Spleen (tissue), 11 donors: ENCODE measurements at regions not wholly inside any gene's neighbourhood (a gene's known extent, or its start where the extent isn't known, plus 50 kb on each side); places are given as distances from the start of the nearest gene placed in this dataset.

Experiments used
- DNase-seq: peaks from one replicate; pipeline ENCODE4 v3.0.0-alpha.2; 2020
- H3K27ac ChIP-seq, 8 donors: fragments of 200-600 bp; sonication (generic) in 7 of 8; 1 replicate in 4 of 8; 2 replicates in 4 of 8; pipeline versions ENCODE4 v1.5.0 to v1.8.0; 2016 to 2021; ENCODE audit warnings: inconsistent platforms in 4 of 8, mild to moderate bottlenecking in 4 of 8, moderate library complexity in 1 of 8
- H3K27me3 ChIP-seq, 7 donors: fragments of 200-600 bp; sonication (generic) in 6 of 7; replicated peaks in 1 of 7; 1 replicate in 4 of 7; 2 replicates in 3 of 7; pipeline versions ENCODE4 v1.5.0 to v1.8.0; 2016 to 2021; ENCODE audit warnings: inconsistent platforms in 3 of 7, mild to moderate bottlenecking in 1 of 7
- H3K36me3 ChIP-seq, 6 donors: fragments of 200-600 bp; sonication (generic) in 5 of 6; 1 replicate in 4 of 6; 2 replicates in 2 of 6; pipeline versions ENCODE4 v1.5.0 to v1.8.0; 2016 to 2021; ENCODE audit warnings: inconsistent platforms in 2 of 6
- H3K4me1 ChIP-seq, 6 donors: fragments of 200-600 bp; sonication (generic) in 5 of 6; 1 replicate in 3 of 6; 2 replicates in 3 of 6; pipeline versions ENCODE4 v1.5.0 to v1.8.0; 2016 to 2021; ENCODE audit warnings: inconsistent platforms in 3 of 6
- H3K4me3 ChIP-seq, 8 donors: fragments of 200-600 bp; sonication (generic) in 7 of 8; 1 replicate in 4 of 8; 2 replicates in 4 of 8; pipeline versions ENCODE4 v1.5.0 to v1.8.0; 2016 to 2021; ENCODE audit warnings: inconsistent platforms in 4 of 8, mild to moderate bottlenecking in 4 of 8, moderate library complexity in 2 of 8
- H3K9me3 ChIP-seq, 8 donors: fragments of 200-600 bp; sonication (generic) in 7 of 8; 1 replicate in 4 of 8; 2 replicates in 4 of 8; pipeline versions ENCODE4 v1.5.0 to v1.8.0; 2016 to 2021; ENCODE audit warnings: inconsistent platforms in 4 of 8
- CTCF ChIP-seq, 11 experiments: fragments of 200-600 bp in 7 of 11; fragments of 450-650 bp in 4 of 11; sonication (generic) in 4 of 11; IDR thresholded peaks in 8 of 11; conservative IDR thresholded peaks in 3 of 11; 1 replicate in 7 of 11; 2 replicates in 4 of 11; pipeline versions ENCODE4 v1.4.0 to v1.8.0; 2016 to 2021; ENCODE audit warnings: antibody characterized with exemption in 11 of 11, inconsistent platforms in 4 of 11, mild to moderate bottlenecking in 1 of 11
- POLR2A ChIP-seq, 3 donors: fragments of 450-650 bp; IDR thresholded peaks; one replicate each; pipeline ENCODE4 v1.5.1; 2017; ENCODE audit warnings: antibody characterized with exemption in 3 of 3, mild to moderate bottlenecking in 1 of 3
- POLR2AphosphoS5 ChIP-seq, 3 donors: sonication (generic); formaldehyde crosslinking; IDR thresholded peaks; one replicate each; pipeline ENCODE4 v1.5.1; 2017; ENCODE audit warnings: antibody characterized with exemption in 3 of 3
- whole genome bisulfite sequencing, 5 donors: extraction: QIAGEN DNeasy Blood & Tissue Kit in 3 of 5; methylation state at CpG; one replicate each; pipeline versions ENCODE4 v1.1.5 to v1.1.7; 2013 to 2018; 5-methylcytosine and 5-hydroxymethylcytosine counted together
- intact Hi-C: fragments of 100-400 bp; cut with DNase I; formaldehyde crosslinking; loops from one replicate; pipeline ENCODE4 v1.15.0; 2023; ENCODE audit warnings: low total_unique reads
- donor health status: healthy with polysubstance abuse.
- donor health status: DM: no; HTN: no; CAD: no; lungs with moderate emphysema.
- donor health status: DM: no; HTN: no; CAD: no.
- donor health status: Bipolar disorder and iron deficiency.
- donor health status: healthy.
- donor health status: DM: no; HTN: no; CAD: no.
- donor health status: DM: yes; HTN: yes; CAD: no.

- H3K27ac ChIP-seq: peak overlapping the region in 1 of 8 donors; percentile 18
- H3K27me3 ChIP-seq: peaks cover 0 to 21% (median 0%) of the 10 kb centered on the region in 7 donors
- H3K4me3 ChIP-seq: no peak overlapping the region
- 76 to 85% (median 79%) methylated on average over 26 of the region's 26 CpGs for WGBS, 5 donors
- H3K4me1 ChIP-seq: peaks cover 16 to 30% (median 25%) of the 10 kb centered on the region in 6 donors
- H3K36me3 ChIP-seq: no peaks in the 10 kb centered on the region
- intact Hi-C loops: no loop called here
- peak; percentile 71 for DNase-seq
- TF ChIP-seq CTCF (IDR thresholded peaks at IDR 0.05 in 8 of 11, conservative IDR thresholded peaks at IDR 0.05 in 3 of 11) (no peak), POLR2A (IDR thresholded peaks at IDR 0.05) (no peak), POLR2AphosphoS5 (IDR thresholded peaks at IDR 0.05) (no peak)
- no peaks in the 10 kb centered on the region for H3K9me3 ChIP-seq
These were observed 205.1 kb downstream of the DLL1 start for GRCh38 chr6:170085475-170086401.

GRCh38 chr6:170084166-170084730 lies 206.6 kb downstream of the DLL1 start:
- 90 to 95% (median 94%) methylated on average over 14 to 21 of the region's 21 CpGs for WGBS, 5 donors
- intact Hi-C loops: no loop called here
- Histone ChIP-seq H3K4me3 (no peak overlapping the region), H3K27me3 (peaks cover 0 to 23% (median 0%) of the 10 kb centered on the region in 7 donors), H3K36me3 (no peaks in the 10 kb centered on the region), H3K9me3 (no peaks in the 10 kb centered on the region), H3K4me1 (peaks cover 10 to 15% (median 13%) of the 10 kb centered on the region in 6 donors), H3K27ac (no peak overlapping the region)
- TF ChIP-seq CTCF (IDR thresholded peaks at IDR 0.05 in 8 of 11, conservative IDR thresholded peaks at IDR 0.05 in 3 of 11) (no peak), POLR2AphosphoS5 (IDR thresholded peaks at IDR 0.05) (no peak), POLR2A (IDR thresholded peaks at IDR 0.05) (no peak)
- DNase-seq: peak; percentile 61

- no peak for TF ChIP-seq POLR2A (IDR thresholded peaks at IDR 0.05)
- TF ChIP-seq POLR2AphosphoS5 (IDR thresholded peaks at IDR 0.05): no peak
- no peak for TF ChIP-seq CTCF (IDR thresholded peaks at IDR 0.05 in 8 of 11, conservative IDR thresholded peaks at IDR 0.05 in 3 of 11)
- Histone ChIP-seq H3K27ac (no peak overlapping the region), H3K36me3 (no peaks in the 10 kb centered on the region), H3K4me1 (peaks cover 2 to 7% (median 5%) of the 10 kb centered on the region in 6 donors), H3K9me3 (no peaks in the 10 kb centered on the region), H3K4me3 (no peak overlapping the region), H3K27me3 (peaks cover 0 to 21% (median 0%) of the 10 kb centered on the region in 7 donors)
- DNase-seq: peak; percentile 51
- WGBS, 5 donors: 86 to 91% (median 88%) methylated on average over 32 to 33 of the region's 33 CpGs
- intact Hi-C loops: no loop called here
These were observed 207.4 kb downstream of the DLL1 start for GRCh38 chr6:170083236-170084051.
